GM13977 (cell line): ENCODE measurements at regions not wholly inside any gene's neighbourhood (a gene's known extent, or its start where the extent isn't known, plus 50 kb on each side); places are given as distances from the start of the nearest gene placed in this dataset.

Source experiments
- DNase-seq: peaks from one replicate; pipeline ENCODE4 v3.0.0; 2012; ENCODE audit warnings: low spot score
- CTCF ChIP-seq: IDR thresholded peaks from 2 replicates; pipeline ENCODE4 v1.5.1; 2012; ENCODE audit warnings: mild to moderate bottlenecking, control low read depth; ENCODE audit not compliant: insufficient read depth; ENCODE audit errors: extremely low read depth, missing control alignments
- in situ Hi-C: fragments of 300-500 bp; cut with MboI; formaldehyde crosslinking; loops from one replicate; pipeline ENCODE4 v1.12.0; 2022; ENCODE audit warnings: low sequenced_read_pairs, low pct_unique_long_range_greater_than_20kb, mixed read lengths, inconsistent platforms; ENCODE audit not compliant: unreplicated experiment

GRCh38 chr10:43879742-43880141 lies 231.1 kb upstream of the ZNF32 start:
- TF ChIP-seq CTCF, result no peak
- in situ Hi-C loops, result no loop called here
- DNase-seq, result no peak

- no peak for DNase-seq
- TF ChIP-seq CTCF, result no peak
- in situ Hi-C loops, result no loop called here
Observed at GRCh38 chr10:43879162-43879561, 230.5 kb upstream of the ZNF32 start.

GRCh38 chr10:43878386-43878785 lies 229.7 kb upstream of the ZNF32 start:
- in situ Hi-C loops, result no loop called here
- TF ChIP-seq CTCF, result no peak
- no peak for DNase-seq

DNA sequence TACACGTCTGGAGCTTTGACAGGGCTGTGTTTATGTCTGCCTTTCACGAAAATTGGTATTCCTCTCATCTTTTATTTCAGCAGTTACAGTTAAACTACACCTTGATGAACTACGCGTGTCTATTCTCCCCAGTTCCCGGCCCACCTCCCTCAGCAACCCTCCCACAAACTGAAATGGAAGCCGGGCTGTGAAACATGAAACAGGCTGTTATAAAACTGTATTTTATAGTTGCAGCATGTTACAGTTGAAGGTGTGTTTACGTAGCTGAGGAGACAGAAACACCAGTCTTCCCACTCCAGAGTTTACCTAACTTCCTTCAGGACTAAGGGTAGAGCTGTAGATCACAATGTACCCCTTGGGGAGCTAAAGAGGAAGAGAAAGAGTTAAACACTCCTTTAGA lies 228.3 kb upstream of the ZNF32 start:
- in situ Hi-C loops, result no loop called here
- DNase-seq, result no peak
- no peak for TF ChIP-seq CTCF

DNA sequence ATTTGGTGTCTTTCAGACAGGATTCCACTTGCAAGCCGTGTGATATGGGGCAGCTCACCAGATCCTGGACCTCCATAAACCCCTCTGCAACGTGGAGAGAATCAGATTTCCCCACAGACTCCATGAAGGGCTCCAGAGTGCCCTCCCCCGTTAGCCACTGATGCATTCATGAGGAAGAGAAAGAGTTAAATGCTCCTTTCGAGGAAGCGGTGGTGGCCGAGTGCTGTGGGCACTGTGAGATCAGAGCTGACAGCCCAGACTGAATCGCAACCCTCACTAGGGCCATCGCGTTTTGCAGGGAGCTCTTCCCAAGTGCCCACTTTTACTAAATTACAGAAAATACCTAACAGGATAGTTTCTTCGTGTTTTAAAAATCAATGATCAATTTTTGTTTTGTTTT lies 226.3 kb upstream of the ZNF32 start:
- in situ Hi-C loops, result no loop called here
- no peak for TF ChIP-seq CTCF

GRCh38 chr10:43873717-43874116 lies 225.0 kb upstream of the ZNF32 start:
- TF ChIP-seq CTCF, result no peak
- in situ Hi-C loops, result no loop called here
- no peak for DNase-seq

More for the DNA sequence above, 226.3 kb upstream of the ZNF32 start:
- no peak for DNase-seq

DNA sequence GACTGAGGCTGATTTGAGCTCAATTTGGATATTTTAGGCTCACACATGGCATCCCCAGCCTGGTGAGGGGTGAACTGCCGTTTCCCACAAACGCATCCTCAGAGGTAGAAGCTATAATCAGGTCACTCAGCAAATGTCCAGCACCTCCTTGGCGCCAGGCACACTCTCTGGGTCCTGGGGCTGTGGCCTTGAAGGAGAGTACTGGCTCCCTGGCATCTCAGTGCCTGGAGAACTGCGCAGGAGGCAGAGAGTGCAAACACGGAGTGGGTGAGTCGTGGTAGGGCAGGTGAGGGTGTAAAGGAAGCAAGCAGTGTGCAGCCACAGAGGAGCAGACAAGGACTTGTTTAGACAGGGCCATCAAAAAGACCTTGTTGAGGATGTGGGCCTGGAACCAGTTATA lies 224.0 kb upstream of the ZNF32 start:
- no peak for DNase-seq
- in situ Hi-C loops, result no loop called here
- TF ChIP-seq CTCF, result no peak
